ENCODE measurements at regions not wholly inside any gene's neighbourhood (a gene's known extent, or its start where the extent isn't known, plus 50 kb on each side); places are given as distances from the start of the nearest gene placed in this dataset.

GRCh38 chr12:24478254-24478653, 470.6 kb downstream of the BCAT1 start:
- no peak for DNase-seq (ENCODE audit: low read depth in 2 of 2)

- DNase-seq (ENCODE audit: low read depth in 2 of 2) = no peak
Measured at GRCh38 chr12:24476310-24476709, 472.6 kb downstream of the BCAT1 start.

GRCh38 chr12:24475337-24475736, 473.6 kb downstream of the BCAT1 start:
- DNase-seq (ENCODE audit: low read depth in 2 of 2) = no peak

- DNase-seq (ENCODE audit: low read depth in 2 of 2) = no peak
Measured at GRCh38 chr12:24473097-24473496, 475.8 kb downstream of the BCAT1 start.

- no peak for DNase-seq (ENCODE audit: low read depth in 2 of 2)
Measured at GRCh38 chr12:24470050-24470449, 478.9 kb downstream of the BCAT1 start.

GRCh38 chr12:24469089-24469488, 479.8 kb downstream of the BCAT1 start:
- no peak for DNase-seq (ENCODE audit: low read depth in 2 of 2)

GRCh38 chr12:24467226-24467625, 481.7 kb downstream of the BCAT1 start:
- no peak for DNase-seq (ENCODE audit: low read depth in 2 of 2)

GRCh38 chr12:24463375-24463774, 485.5 kb downstream of the BCAT1 start:
- no peak for DNase-seq (ENCODE audit: low read depth in 2 of 2)

GRCh38 chr12:24462946-24463345, 486.0 kb downstream of the BCAT1 start:
- DNase-seq (ENCODE audit: low read depth in 2 of 2) = no peak

GRCh38 chr12:24460506-24460905, 488.4 kb downstream of the BCAT1 start:
- DNase-seq (ENCODE audit: low read depth in 2 of 2) = no peak

GRCh38 chr12:24460099-24460498, 488.8 kb downstream of the BCAT1 start:
- no peak for DNase-seq (ENCODE audit: low read depth in 2 of 2)

GRCh38 chr12:24455811-24456210, 493.1 kb downstream of the BCAT1 start:
- no peak for DNase-seq (ENCODE audit: low read depth in 2 of 2)

GRCh38 chr12:24447678-24448077, 498.2 kb upstream of the SOX5 start:
- DNase-seq (ENCODE audit: low read depth in 2 of 2) = no peak

- DNase-seq (ENCODE audit: low read depth in 2 of 2) = no peak
Measured at GRCh38 chr12:24446287-24446686, 496.8 kb upstream of the SOX5 start.

GRCh38 chr12:24444634-24445033, 495.2 kb upstream of the SOX5 start:
- DNase-seq (ENCODE audit: low read depth in 2 of 2) = no peak

- no peak for DNase-seq (ENCODE audit: low read depth in 2 of 2)
Measured at GRCh38 chr12:24441458-24441857, 492.0 kb upstream of the SOX5 start.

- DNase-seq (ENCODE audit: low read depth in 2 of 2) = no peak
Measured at GRCh38 chr12:24436667-24437066, 487.2 kb upstream of the SOX5 start.

- no peak for DNase-seq (ENCODE audit: low read depth in 2 of 2)
Measured at GRCh38 chr12:24431872-24432271, 482.4 kb upstream of the SOX5 start.

GRCh38 chr12:24427776-24428175, 478.3 kb upstream of the SOX5 start:
- DNase-seq (ENCODE audit: low read depth in 2 of 2) = no peak

- no peak for DNase-seq (ENCODE audit: low read depth in 2 of 2)
Measured at GRCh38 chr12:24425601-24425970, 476.1 kb upstream of the SOX5 start.

- DNase-seq (ENCODE audit: low read depth in 2 of 2) = no peak
Measured at GRCh38 chr12:24424889-24425600, 475.6 kb upstream of the SOX5 start.

GRCh38 chr12:24424376-24424775, 474.9 kb upstream of the SOX5 start:
- DNase-seq (ENCODE audit: low read depth in 2 of 2) = no peak

- DNase-seq (ENCODE audit: low read depth in 2 of 2) = no peak
Measured at GRCh38 chr12:24423611-24424010, 474.1 kb upstream of the SOX5 start.

GRCh38 chr12:24421759-24422158, 472.3 kb upstream of the SOX5 start:
- no peak for DNase-seq (ENCODE audit: low read depth in 2 of 2)
